ENCODE measurements at regions not wholly inside any gene's neighbourhood (a gene's known extent, or its start where the extent isn't known, plus 50 kb on each side); places are given as distances from the start of the nearest gene placed in this dataset.
"Not testable (repeated sequence)": the region's sequence is repeated elsewhere in the genome, so short reads cannot be mapped to it uniquely, and the experiment has no call there.

DNA sequence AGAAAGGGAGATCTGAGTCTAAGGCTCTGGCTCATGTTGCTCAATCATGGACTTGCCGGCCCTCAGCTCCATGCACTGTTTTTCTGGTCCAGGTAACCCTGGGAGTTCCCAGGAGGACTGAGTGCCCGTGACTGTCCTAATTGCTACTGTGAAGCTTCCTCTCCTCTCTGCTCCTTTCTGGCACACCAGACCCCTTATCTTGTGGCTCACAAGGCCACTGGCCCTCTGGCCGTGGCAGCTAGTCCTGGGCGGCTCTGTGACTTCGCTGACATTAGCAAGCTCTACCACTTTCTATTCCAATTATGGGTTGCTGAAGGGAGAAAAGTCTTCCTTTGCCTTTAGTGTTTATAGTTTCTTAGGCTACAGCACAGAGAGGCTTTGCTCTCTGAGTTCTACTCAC lies 380.2 kb downstream of the RWDD3 start:
- no peak for DNase-seq (ENCODE audit: low spot score)

DNA sequence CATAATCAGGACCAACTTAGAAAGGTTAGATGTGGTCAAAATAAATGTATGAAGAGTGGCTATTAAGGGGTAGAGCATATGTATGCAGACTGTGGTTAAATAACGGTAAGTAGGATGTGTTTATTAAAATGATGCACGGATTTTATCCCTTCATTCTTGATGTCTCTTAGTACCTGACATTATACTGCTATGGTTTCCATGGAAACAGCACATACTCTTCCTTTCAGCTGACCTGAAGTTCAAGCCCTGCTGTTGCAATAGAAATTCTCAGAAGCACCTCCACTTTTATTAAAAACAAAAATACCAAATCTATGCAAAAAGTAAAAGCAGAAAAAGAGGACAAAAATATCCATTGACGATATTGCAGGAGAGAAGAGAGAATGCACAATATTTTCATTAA lies 381.4 kb downstream of the RWDD3 start:
- DNase-seq (ENCODE audit: low spot score) = no peak

DNA sequence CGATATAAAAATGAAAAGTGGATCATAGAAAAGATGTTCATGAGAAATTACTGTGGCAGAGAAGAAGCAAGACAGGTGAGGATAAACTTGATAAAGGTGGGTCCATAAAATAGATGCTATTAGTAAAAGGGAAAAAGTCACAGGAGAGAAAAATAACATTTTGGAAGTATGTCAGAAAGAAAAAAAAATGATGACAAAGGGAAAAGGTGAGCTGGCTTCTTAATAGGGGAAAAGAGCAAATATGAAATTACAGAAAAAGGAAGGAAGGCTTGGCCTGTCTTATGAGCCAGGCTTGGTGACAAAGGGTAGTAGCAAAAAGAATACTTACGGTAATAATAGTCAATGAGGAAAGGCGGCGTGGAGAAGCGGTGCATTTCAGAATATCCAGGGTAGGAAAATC lies 386.1 kb downstream of the RWDD3 start:
- no peak for DNase-seq (ENCODE audit: low spot score)

GRCh38 chr1:95622609-95623008 lies 388.6 kb downstream of the RWDD3 start:
- DNase-seq (ENCODE audit: low spot score) = no peak

GRCh38 chr1:95625224-95625623 lies 391.2 kb downstream of the RWDD3 start:
- no peak for DNase-seq (ENCODE audit: low spot score)

- peak; percentile 0 for DNase-seq (ENCODE audit: low spot score)
Measured at GRCh38 chr1:95627244-95627643, 393.2 kb downstream of the RWDD3 start.

- DNase-seq (ENCODE audit: low spot score) = no peak
Measured at GRCh38 chr1:95631695-95632094, 397.7 kb downstream of the RWDD3 start.

- no peak for DNase-seq (ENCODE audit: low spot score)
Measured at GRCh38 chr1:95635811-95636210, 401.8 kb downstream of the RWDD3 start.

GRCh38 chr1:95636897-95637296 lies 402.9 kb downstream of the RWDD3 start:
- no peak for DNase-seq (ENCODE audit: low spot score)

DNA sequence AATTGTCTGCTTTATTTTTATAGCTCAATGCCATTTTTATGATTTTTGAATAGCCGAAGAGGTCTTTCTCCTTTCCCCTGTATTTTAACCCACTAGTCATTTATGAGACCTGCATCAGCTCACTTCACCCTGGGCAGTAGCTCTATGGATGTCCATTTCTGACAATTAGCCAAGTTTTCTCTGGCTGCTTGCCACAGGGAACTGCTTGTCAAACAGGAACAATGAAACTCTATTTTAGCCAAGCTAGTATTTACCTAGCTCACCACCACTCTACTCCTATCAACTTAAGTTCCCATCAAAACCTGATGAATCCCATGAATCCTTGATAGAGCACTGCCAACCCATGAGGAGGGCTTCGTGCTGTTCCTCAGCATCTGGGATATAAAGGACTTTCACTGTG lies 406.7 kb downstream of the RWDD3 start:
- DNase-seq (ENCODE audit: low spot score) = no peak

GRCh38 chr1:95641386-95641785 lies 407.4 kb downstream of the RWDD3 start:
- no peak for DNase-seq (ENCODE audit: low spot score)

- DNase-seq (ENCODE audit: low spot score) = no peak
Measured at GRCh38 chr1:95642035-95642434, 408.0 kb downstream of the RWDD3 start.

- DNase-seq (ENCODE audit: low spot score) = no peak
Measured at GRCh38 chr1:95643071-95643470, 409.1 kb downstream of the RWDD3 start.

- DNase-seq (ENCODE audit: low spot score) = not testable (repeated sequence)
Measured at GRCh38 chr1:95645126-95645525, 411.1 kb downstream of the RWDD3 start.

- DNase-seq (ENCODE audit: low spot score) = peak; percentile 1
Measured at GRCh38 chr1:95650631-95651030, 416.6 kb downstream of the RWDD3 start.

DNA sequence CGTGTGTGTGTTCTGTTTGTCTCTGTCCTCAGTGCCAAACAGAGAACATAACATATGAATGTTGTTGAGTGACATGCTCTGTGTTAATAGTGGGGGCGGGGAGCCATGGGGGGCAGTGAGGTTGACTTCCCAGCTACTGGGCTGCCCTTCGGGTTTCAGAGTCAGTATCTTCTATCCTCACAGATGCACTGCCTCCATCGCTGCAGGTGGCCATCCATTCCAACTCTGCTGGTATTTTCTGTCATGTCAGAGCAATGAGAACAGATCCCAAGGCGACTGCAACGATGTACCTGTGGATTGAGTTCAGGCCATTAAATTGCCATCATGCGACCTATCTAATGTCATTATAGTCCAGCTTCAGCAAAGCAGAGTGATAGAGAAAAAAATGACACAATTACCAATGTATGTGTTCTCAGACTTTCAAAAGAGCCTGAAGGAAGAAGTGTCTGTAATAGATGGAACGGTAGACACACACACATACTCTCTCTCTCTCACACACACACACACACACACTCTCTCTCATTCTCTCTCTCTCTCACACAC lies 418.5 kb downstream of the RWDD3 start:
- no peak for DNase-seq (ENCODE audit: low spot score)

DNA sequence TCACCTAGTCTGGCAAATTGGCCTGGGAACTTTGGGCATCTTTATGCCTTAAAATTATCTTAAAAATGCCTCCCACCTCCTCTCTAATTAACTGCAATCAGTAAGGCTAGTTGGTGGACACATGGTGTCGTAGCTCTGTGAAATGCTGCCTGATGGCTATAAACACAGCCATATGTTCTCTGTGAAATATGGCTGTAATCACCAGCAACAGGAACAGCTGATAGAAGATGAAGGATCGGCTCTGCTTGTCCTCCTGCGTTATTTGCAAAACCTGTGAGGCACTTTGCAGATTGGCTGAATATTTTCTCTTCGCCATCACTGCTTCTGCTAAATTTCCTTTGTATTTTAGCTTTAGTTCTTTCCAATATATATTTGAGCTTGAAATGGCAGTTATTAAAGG lies 419.6 kb downstream of the RWDD3 start:
- no peak for DNase-seq (ENCODE audit: low spot score)

GRCh38 chr1:95655321-95656020 lies 421.5 kb downstream of the RWDD3 start:
- no peak for DNase-seq (ENCODE audit: low spot score)

DNA sequence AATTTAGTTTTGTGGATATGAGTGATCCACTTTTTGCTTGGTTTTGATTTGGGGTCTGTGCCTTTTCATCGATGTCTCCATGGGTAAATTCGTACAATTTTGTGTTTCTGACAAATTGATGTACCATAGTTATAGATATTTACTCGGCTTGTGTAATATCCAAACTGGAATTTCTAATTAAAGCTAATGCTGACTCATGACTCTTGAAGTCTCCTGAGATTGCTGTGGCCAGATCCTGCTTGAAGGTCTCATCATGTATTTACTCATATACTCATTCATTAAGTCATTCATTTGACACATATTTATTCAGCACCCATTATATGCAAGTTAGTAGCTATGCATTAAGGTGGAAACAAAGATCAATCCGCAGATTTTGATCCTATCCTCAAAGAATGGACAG lies 423.2 kb downstream of the RWDD3 start:
- DNase-seq (ENCODE audit: low spot score) = no peak

DNA sequence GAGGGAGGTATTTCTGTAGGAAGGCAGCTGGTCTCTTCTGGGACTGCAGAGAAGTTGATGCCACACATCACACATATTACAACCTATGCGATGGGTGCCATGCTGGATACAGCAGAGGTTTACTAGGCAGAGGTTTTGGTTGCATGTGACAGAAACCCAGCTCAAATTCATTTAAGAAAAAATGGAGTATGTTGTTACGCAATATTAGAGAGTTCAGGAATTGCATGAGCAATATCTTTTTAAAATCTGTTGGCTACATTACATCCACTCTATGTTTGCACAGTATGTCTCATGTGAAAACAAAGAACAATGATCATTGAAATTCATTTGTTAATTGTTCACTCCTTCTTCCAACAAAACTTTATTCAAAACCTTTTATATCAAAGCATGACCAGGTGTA lies 425.2 kb downstream of the RWDD3 start:
- DNase-seq (ENCODE audit: low spot score) = no peak

DNA sequence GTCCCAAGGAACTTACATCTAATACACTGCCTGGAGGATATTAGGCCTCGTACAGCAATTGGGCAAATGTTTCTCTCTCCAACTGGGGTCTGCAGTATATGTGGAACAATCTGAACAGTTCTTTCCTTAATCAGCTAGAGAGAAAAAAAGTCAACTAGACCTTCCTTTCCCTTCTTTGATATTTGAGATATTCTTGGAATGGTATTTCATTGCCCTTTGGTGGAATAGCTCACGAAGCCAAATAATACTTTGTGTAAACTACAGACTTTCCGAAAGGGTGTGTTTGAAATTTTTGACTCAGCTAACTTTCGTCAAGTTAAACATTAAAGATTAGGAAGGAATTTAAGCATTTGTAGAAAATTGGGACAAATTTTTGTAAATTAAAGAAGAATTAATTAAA lies 425.6 kb downstream of the RWDD3 start:
- no peak for DNase-seq (ENCODE audit: low spot score)

DNA sequence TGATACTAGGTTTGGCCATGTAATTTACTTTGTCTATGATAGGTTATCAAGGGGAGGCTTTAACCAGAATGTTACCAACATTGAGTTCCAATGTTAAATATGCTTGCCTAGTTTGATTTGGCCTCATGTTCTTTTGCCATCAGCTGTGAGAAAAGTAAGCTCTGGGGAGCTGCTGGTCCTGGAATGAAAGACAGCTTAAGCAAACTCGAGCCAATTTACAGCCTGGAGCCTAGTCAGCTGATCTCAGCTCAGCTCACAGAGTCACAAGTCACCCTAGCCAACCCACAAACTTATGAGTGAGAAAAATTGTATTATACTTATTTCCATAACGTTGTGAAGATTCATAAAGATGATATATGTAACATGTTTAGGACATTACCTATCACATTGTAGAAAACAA lies 426.7 kb downstream of the RWDD3 start:
- no peak for DNase-seq (ENCODE audit: low spot score)

- DNase-seq (ENCODE audit: low spot score) = not testable (repeated sequence)
Measured at GRCh38 chr1:95663530-95663929, 429.5 kb downstream of the RWDD3 start.

DNA sequence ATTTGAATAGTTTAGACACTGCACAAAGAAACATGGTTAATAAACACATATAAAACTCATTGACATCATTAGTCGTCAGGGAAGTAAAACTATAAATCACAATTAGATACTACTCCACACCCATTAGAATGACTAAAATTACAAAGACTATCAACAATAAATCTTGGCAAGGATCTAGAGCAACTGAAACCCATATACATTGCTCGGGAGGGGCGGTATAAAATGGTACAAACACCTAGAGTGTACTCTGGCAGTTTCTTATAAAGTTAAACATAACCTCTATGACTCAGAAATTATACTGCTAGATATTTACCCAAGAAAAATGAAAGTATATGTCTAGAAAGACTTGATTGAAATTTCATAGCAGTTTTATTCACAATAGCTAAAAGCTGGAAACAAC lies 434.2 kb downstream of the RWDD3 start:
- DNase-seq (ENCODE audit: low spot score) = no peak

Data from A172 (cell line).